ENCODE measurements at regions not wholly inside any gene's neighbourhood (a gene's known extent, or its start where the extent isn't known, plus 50 kb on each side); places are given as distances from the start of the nearest gene placed in this dataset.

GRCh38 chr4:38536716-38537115, 127.3 kb upstream of the KLF3 start:
- in situ Hi-C loops (cut with MboI; ENCODE audit: low sequenced_read_pairs): no loop called here

GRCh38 chr4:38537666-38538065, 126.3 kb upstream of the KLF3 start:
- in situ Hi-C loops (cut with MboI; ENCODE audit: low sequenced_read_pairs): no loop called here

- in situ Hi-C loops (cut with MboI; ENCODE audit: low sequenced_read_pairs): no loop called here
Measured at GRCh38 chr4:38538517-38538916, 125.5 kb upstream of the KLF3 start.

GRCh38 chr4:38539501-38539900, 124.5 kb upstream of the KLF3 start:
- in situ Hi-C loops (cut with MboI; ENCODE audit: low sequenced_read_pairs): no loop called here

- in situ Hi-C loops (cut with MboI; ENCODE audit: low sequenced_read_pairs): no loop called here
Measured at GRCh38 chr4:38547052-38547451, 116.9 kb upstream of the KLF3 start.

- in situ Hi-C loops (cut with MboI; ENCODE audit: low sequenced_read_pairs): no loop called here
Measured at GRCh38 chr4:38548256-38548655, 115.7 kb upstream of the KLF3 start.

GRCh38 chr4:38559374-38559773, 104.6 kb upstream of the KLF3 start:
- in situ Hi-C loops (cut with MboI; ENCODE audit: low sequenced_read_pairs): no loop called here

- in situ Hi-C loops (cut with MboI; ENCODE audit: low sequenced_read_pairs): no loop called here
Measured at GRCh38 chr4:38560340-38560739, 103.7 kb upstream of the KLF3 start.

GRCh38 chr4:38560768-38561558, 103.0 kb upstream of the KLF3 start:
- in situ Hi-C loops (cut with MboI; ENCODE audit: low sequenced_read_pairs): no loop called here

- in situ Hi-C loops (cut with MboI; ENCODE audit: low sequenced_read_pairs): no loop called here
Measured at GRCh38 chr4:38562751-38563198, 101.2 kb upstream of the KLF3 start.

GRCh38 chr4:38563707-38564495, 100.1 kb upstream of the KLF3 start:
- in situ Hi-C loops (cut with MboI; ENCODE audit: low sequenced_read_pairs): no loop called here

GRCh38 chr4:38565271-38566199, 98.5 kb upstream of the KLF3 start:
- in situ Hi-C loops (cut with MboI; ENCODE audit: low sequenced_read_pairs): no loop called here

GRCh38 chr4:38566806-38567398, 97.1 kb upstream of the KLF3 start:
- in situ Hi-C loops (cut with MboI; ENCODE audit: low sequenced_read_pairs): no loop called here

GRCh38 chr4:38567457-38567856, 96.5 kb upstream of the KLF3 start:
- in situ Hi-C loops (cut with MboI; ENCODE audit: low sequenced_read_pairs): no loop called here

- in situ Hi-C loops (cut with MboI; ENCODE audit: low sequenced_read_pairs): no loop called here
Measured at GRCh38 chr4:38568768-38569167, 95.2 kb upstream of the KLF3 start.

GRCh38 chr4:38570647-38571276, 93.2 kb upstream of the KLF3 start:
- in situ Hi-C loops (cut with MboI; ENCODE audit: low sequenced_read_pairs): no loop called here

GRCh38 chr4:38572793-38573192, 91.2 kb upstream of the KLF3 start:
- in situ Hi-C loops (cut with MboI; ENCODE audit: low sequenced_read_pairs): no loop called here

GRCh38 chr4:38574559-38575333, 89.3 kb upstream of the KLF3 start:
- in situ Hi-C loops (cut with MboI; ENCODE audit: low sequenced_read_pairs): no loop called here

GRCh38 chr4:38576767-38577166, 87.2 kb upstream of the KLF3 start:
- in situ Hi-C loops (cut with MboI; ENCODE audit: low sequenced_read_pairs): no loop called here
